Eye (tissue), 1 donor: ENCODE measurements at regions not wholly inside any gene's neighbourhood (a gene's known extent, or its start where the extent isn't known, plus 50 kb on each side); places are given as distances from the start of the nearest gene placed in this dataset.
"Not testable (repeated sequence)": the region's sequence is repeated elsewhere in the genome, so short reads cannot be mapped to it uniquely, and the experiment has no call there.

Experiments used
- DNase-seq: peaks from one replicate; pipeline ENCODE4 v3.0.0-alpha.2; 2015

- DNase-seq: no peak
Measured at GRCh38 chr5:18378066-18378465, 743.8 kb downstream of the TAF11L14 start.

- DNase-seq: no peak
Measured at GRCh38 chr5:18379189-18379588, 744.9 kb downstream of the TAF11L14 start.

GRCh38 chr5:18380729-18381362 is 746.6 kb downstream of the TAF11L14 start:
- DNase-seq: no peak

GRCh38 chr5:18393565-18394442 is 759.5 kb downstream of the TAF11L14 start:
- peak; percentile 87 for DNase-seq

- DNase-seq: no peak
Measured at GRCh38 chr5:18394443-18394804, 760.2 kb downstream of the TAF11L14 start.

- DNase-seq: peak; percentile 7
Measured at GRCh38 chr5:18395126-18396110, 761.2 kb downstream of the TAF11L14 start.

- DNase-seq: no peak
Measured at GRCh38 chr5:18397371-18397770, 763.1 kb downstream of the TAF11L14 start.

GRCh38 chr5:18397891-18398290 is 763.6 kb downstream of the TAF11L14 start:
- DNase-seq: peak; percentile 69

GRCh38 chr5:18399461-18400327 is 765.4 kb downstream of the TAF11L14 start:
- not testable (repeated sequence) for DNase-seq

GRCh38 chr5:18403141-18403540 is 768.9 kb downstream of the TAF11L14 start:
- DNase-seq: no peak

- no peak for DNase-seq
Measured at GRCh38 chr5:18403941-18404438, 769.7 kb downstream of the TAF11L14 start.

- DNase-seq: no peak
Measured at GRCh38 chr5:18420711-18421110, 786.5 kb downstream of the TAF11L14 start.

- no peak for DNase-seq
Measured at GRCh38 chr5:18433336-18433735, 799.1 kb downstream of the TAF11L14 start.

GRCh38 chr5:18438126-18438525 is 803.9 kb downstream of the TAF11L14 start:
- DNase-seq: no peak

- DNase-seq: no peak
Measured at GRCh38 chr5:18455521-18455920, 821.3 kb downstream of the TAF11L14 start.

- DNase-seq: no peak
Measured at GRCh38 chr5:18457255-18457654, 823.0 kb downstream of the TAF11L14 start.

GRCh38 chr5:18461766-18462165 is 827.5 kb downstream of the TAF11L14 start:
- DNase-seq: no peak

GRCh38 chr5:18465833-18466681 is 831.8 kb downstream of the TAF11L14 start:
- peak; percentile 91 for DNase-seq

- no peak for DNase-seq
Measured at GRCh38 chr5:18466731-18467130, 832.5 kb downstream of the TAF11L14 start.

- not testable (repeated sequence) for DNase-seq
Measured at GRCh38 chr5:18471791-18472190, 837.5 kb downstream of the TAF11L14 start.

GRCh38 chr5:18483451-18483850 is 849.2 kb downstream of the TAF11L14 start:
- no peak for DNase-seq
